GM21529 (cell line): ENCODE measurements at regions not wholly inside any gene's neighbourhood (a gene's known extent, or its start where the extent isn't known, plus 50 kb on each side); places are given as distances from the start of the nearest gene placed in this dataset.
"Not testable (repeated sequence)": the region's sequence is repeated elsewhere in the genome, so short reads cannot be mapped to it uniquely, and the experiment has no call there.

ENCODE experiments used
- ATAC-seq: cut with Tn5 transposase; IDR thresholded peaks from one replicate; pipeline ENCODE4 v1.9.1; 2021; ENCODE audit not compliant: unreplicated experiment

- no peak for ATAC-seq
These were observed 233.5 kb downstream of the MRPS30 start for GRCh38 chr5:45042283-45042682.

GRCh38 chr5:45057564-45057963 lies 248.8 kb downstream of the MRPS30 start:
- ATAC-seq, result no peak

- ATAC-seq, result no peak
These were observed 252.0 kb downstream of the MRPS30 start for GRCh38 chr5:45060724-45061123.

- ATAC-seq, result no peak
These were observed 253.3 kb downstream of the MRPS30 start for GRCh38 chr5:45062044-45062443.

- ATAC-seq, result no peak
These were observed 272.3 kb downstream of the MRPS30 start for GRCh38 chr5:45081082-45081481.

GRCh38 chr5:45089870-45090269 lies 281.1 kb downstream of the MRPS30 start:
- ATAC-seq, result no peak

- no peak for ATAC-seq
These were observed 284.6 kb downstream of the MRPS30 start for GRCh38 chr5:45093377-45093776.

- no peak for ATAC-seq
These were observed 286.2 kb downstream of the MRPS30 start for GRCh38 chr5:45094876-45095440.

- no peak for ATAC-seq
These were observed 289.7 kb downstream of the MRPS30 start for GRCh38 chr5:45098483-45098882.

GRCh38 chr5:45101146-45101545 lies 292.4 kb downstream of the MRPS30 start:
- ATAC-seq, result no peak

- no peak for ATAC-seq
These were observed 296.8 kb downstream of the MRPS30 start for GRCh38 chr5:45105491-45105994.

- ATAC-seq, result no peak
These were observed 300.3 kb downstream of the MRPS30 start for GRCh38 chr5:45109062-45109461.

- no peak for ATAC-seq
These were observed 300.9 kb downstream of the MRPS30 start for GRCh38 chr5:45109636-45110035.

- no peak for ATAC-seq
These were observed 301.7 kb downstream of the MRPS30 start for GRCh38 chr5:45110399-45110798.

GRCh38 chr5:45113726-45114125 lies 305.0 kb downstream of the MRPS30 start:
- ATAC-seq, result no peak

GRCh38 chr5:45132972-45133371 lies 324.2 kb downstream of the MRPS30 start:
- ATAC-seq, result no peak

- no peak for ATAC-seq
These were observed 354.2 kb downstream of the MRPS30 start for GRCh38 chr5:45162974-45163373.

GRCh38 chr5:45171563-45171962 lies 362.8 kb downstream of the MRPS30 start:
- no peak for ATAC-seq

GRCh38 chr5:45172634-45173033 lies 363.9 kb downstream of the MRPS30 start:
- not testable (repeated sequence) for ATAC-seq

- ATAC-seq, result no peak
These were observed 370.9 kb downstream of the MRPS30 start for GRCh38 chr5:45179686-45180085.

- ATAC-seq, result no peak
These were observed 380.3 kb downstream of the MRPS30 start for GRCh38 chr5:45189042-45189441.

GRCh38 chr5:45189481-45189880 lies 380.7 kb downstream of the MRPS30 start:
- no peak for ATAC-seq

- ATAC-seq, result no peak
These were observed 386.3 kb downstream of the MRPS30 start for GRCh38 chr5:45195026-45195425.
